ENCODE measurements at regions not wholly inside any gene's neighbourhood (a gene's known extent, or its start where the extent isn't known, plus 50 kb on each side); places are given as distances from the start of the nearest gene placed in this dataset.

- no peak for TF ChIP-seq POLR2A (IDR thresholded peaks at IDR 0.05)
- TF ChIP-seq CTCF (IDR thresholded peaks at IDR 0.05): no peak
- no peak for TF ChIP-seq POLR2AphosphoS5 (IDR thresholded peaks at IDR 0.05; ENCODE audit: insufficient read depth in 1 of 2, low read depth in 1 of 2)
These were observed 61.5 kb upstream of the DCBLD2 start for GRCh38 chr3:98962951-98963350.
